HG02571 (cell line): ENCODE measurements at regions not wholly inside any gene's neighbourhood (a gene's known extent, or its start where the extent isn't known, plus 50 kb on each side); places are given as distances from the start of the nearest gene placed in this dataset.

Source experiments
- ATAC-seq: cut with Tn5 transposase; IDR thresholded peaks from one replicate; pipeline ENCODE4 v1.9.1; 2021; ENCODE audit warnings: mild to moderate bottlenecking, moderate library complexity; ENCODE audit not compliant: unreplicated experiment

GRCh38 chr12:77160931-77161330 lies 95.6 kb upstream of the E2F7 start:
- ATAC-seq = no peak

GRCh38 chr12:77153706-77154105 lies 88.3 kb upstream of the E2F7 start:
- ATAC-seq = no peak

DNA sequence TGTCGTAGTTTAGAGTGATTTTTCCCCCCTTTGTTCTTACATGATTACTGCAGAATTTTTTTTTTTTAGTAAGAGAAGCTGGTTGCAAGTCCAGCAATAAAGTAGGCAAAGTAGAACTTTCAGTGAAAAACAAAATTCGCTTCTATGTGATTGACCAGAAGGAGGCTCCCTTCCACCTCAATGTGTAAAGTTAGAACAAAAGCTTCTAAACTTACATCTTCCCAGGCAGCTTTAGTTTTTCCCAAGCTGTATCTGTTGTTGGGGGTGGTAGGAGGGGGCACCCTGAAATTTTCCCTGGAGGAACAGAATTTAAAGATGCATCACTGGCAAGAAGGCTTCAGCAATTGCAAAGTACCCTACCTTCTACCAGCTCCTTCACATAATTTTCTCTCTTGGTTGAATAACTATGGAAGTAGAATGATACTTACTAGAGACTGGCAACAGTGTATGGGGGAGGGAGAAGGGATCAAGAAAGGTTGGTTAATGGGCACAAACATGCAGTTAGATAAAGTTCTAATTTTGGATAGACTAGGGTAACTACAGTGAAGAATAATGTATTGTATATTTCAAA lies 87.3 kb upstream of the E2F7 start:
- ATAC-seq = no peak

- ATAC-seq = no peak
These were observed 85.7 kb upstream of the E2F7 start for GRCh38 chr12:77151030-77151429.

- ATAC-seq = no peak
These were observed 68.2 kb upstream of the E2F7 start for GRCh38 chr12:77133566-77133965.

GRCh38 chr12:77131977-77132490 lies 66.7 kb upstream of the E2F7 start:
- no peak for ATAC-seq

DNA sequence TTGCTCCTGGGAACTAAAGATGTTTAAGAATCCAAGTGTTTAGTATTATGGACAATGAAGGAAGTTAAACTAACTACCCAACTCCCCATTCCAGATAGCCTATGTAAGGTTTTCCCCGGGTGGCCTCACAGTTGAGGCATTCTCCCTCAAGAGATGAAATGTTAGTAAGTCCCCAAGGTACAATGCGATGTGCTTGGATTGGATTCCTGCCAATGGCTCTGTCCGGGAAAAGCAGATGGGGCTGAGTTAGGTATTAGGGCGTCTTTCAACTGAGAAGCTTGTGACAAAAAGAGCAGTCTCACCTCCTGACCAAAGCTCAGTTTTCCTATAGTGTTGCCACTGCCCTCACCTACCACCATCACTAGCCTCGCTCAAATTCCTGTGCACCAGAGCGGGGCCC lies 64.8 kb upstream of the E2F7 start:
- ATAC-seq = no peak

GRCh38 chr12:77124767-77125166 lies 59.4 kb upstream of the E2F7 start:
- no peak for ATAC-seq

DNA sequence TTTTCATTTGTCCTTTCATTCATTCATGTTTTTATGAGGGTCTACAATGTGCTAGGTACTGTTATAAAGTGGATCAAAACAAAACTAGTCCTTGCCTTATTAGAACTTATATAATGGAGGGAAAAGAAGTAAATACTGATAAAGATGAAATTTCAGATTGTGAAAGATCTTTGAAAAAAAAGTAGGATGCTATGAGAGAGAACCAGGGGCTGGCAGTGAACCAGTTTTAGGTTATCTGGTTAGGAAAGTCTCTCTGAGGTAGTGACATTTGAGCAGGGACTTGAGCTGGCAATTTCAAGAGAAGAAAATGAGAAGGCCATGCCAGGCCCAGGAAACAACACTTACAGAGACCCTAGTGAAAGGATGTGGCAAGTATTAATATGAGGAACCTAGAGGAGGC lies 57.3 kb upstream of the E2F7 start:
- no peak for ATAC-seq

DNA sequence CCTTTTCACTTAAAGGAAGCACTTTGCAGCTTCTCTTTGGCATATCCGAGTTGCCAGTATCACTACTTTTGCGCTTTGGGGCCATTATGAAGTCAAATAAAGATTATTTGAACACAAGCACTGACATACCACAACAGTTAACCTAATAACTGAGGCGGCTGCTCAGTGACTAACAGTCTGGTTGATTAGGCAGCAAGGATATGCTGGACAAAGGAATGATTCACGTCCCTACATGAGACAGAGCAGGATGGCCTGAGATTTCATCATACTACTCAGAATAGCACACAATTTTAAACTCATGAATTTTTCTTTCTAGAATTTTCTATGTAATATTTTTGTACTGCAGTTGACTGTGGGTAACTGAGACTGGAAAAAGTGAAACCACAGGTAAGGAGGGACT lies 56.9 kb upstream of the E2F7 start:
- ATAC-seq = no peak

- no peak for ATAC-seq
These were observed 55.1 kb upstream of the E2F7 start for GRCh38 chr12:77120156-77121085.

- no peak for ATAC-seq
These were observed 53.3 kb upstream of the E2F7 start for GRCh38 chr12:77118696-77119095.

DNA sequence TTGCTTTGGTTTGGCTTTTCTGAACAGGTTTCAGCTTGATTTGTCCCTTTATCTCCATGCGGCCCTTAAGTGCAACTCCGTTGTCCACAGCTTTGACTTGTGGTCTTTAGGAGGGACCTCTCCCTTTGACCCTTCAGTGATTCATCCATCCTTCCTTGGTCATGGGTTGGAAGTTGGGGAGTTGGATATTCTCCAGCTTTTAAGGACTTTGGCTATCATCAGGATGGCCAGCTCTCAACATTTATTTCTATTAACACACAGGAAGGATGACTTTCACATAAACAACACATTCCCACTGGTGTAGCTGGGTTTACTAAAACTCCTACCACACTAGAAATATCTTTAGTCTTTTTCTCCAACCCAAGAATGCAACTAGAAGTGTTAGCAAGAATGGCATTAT lies 50.9 kb upstream of the E2F7 start:
- ATAC-seq = no peak

DNA sequence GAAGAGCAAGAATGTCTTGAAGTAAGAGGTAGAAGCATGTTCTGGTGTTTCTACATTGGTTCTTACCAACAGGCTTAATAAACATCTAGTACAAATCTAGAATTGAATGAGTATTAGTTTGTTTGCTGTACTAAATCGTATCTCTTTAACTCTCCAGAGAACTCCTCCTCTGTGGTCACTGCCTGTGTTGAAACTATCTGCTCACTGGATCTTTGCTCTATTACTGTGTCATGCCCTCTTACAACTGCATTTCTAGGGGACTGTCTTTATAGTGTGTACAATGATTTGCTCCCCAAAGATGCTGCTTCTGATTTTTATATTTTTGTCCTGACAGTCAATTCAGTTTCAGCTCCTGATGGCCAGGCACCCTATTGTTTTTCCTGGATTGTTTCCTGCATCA lies 50.1 kb upstream of the E2F7 start:
- ATAC-seq = no peak
